GM12878 (cell line): ENCODE measurements at regions not wholly inside any gene's neighbourhood (a gene's known extent, or its start where the extent isn't known, plus 50 kb on each side); places are given as distances from the start of the nearest gene placed in this dataset.

Source experiments
- CHD2 ChIP-seq: IDR thresholded peaks from 2 replicates; pipeline ENCODE4 v1.6.1; 2011; ENCODE audit warnings: low read depth, low read length, improper control_type of control experiment, borderline replicate concordance
- CTCF ChIP-seq, 3 experiments: IDR thresholded peaks in 2 of 3; conservative IDR thresholded peaks in 1 of 3; 2 replicates each; pipeline ENCODE4 v1.5.1; 2011; ENCODE audit warnings: low read depth in 3 of 3, low read length in 3 of 3, mild to moderate bottlenecking in 3 of 3, control low read depth in 2 of 3, moderate library complexity in 2 of 3, inconsistent platforms in 1 of 3, mixed read lengths in 1 of 3; ENCODE audit not compliant: control insufficient read depth in 2 of 3, insufficient read depth in 1 of 3; ENCODE audit errors: extremely low read depth in 1 of 3
- FOS ChIP-seq: IDR thresholded peaks from 3 replicates; pipeline ENCODE4 v1.6.1; 2011; ENCODE audit warnings: borderline replicate concordance; ENCODE audit not compliant: insufficient read length; ENCODE audit errors: extremely low read depth
- HDAC2 ChIP-seq: fragments of 200-600 bp; sonication (generic); IDR thresholded peaks from 2 replicates; pipeline ENCODE4 v1.6.1; 2017
- IKZF1 ChIP-seq: fragments of 450-650 bp; conservative IDR thresholded peaks from 2 replicates; pipeline ENCODE4 v1.6.1; 2017; ENCODE audit warnings: antibody characterized with exemption, mild to moderate bottlenecking
- IKZF2 ChIP-seq, 2 experiments: fragments of 450-650 bp; IDR thresholded peaks; 2 replicates each; pipeline ENCODE4 v1.6.1; 2017; ENCODE audit warnings: mild to moderate bottlenecking in 2 of 2, moderate library complexity in 2 of 2
- IRF3 ChIP-seq: fragments of 450-650 bp; IDR thresholded peaks from 2 replicates; pipeline ENCODE4 v1.6.1; 2014; ENCODE audit warnings: mild to moderate bottlenecking
- NFYA ChIP-seq: IDR thresholded peaks from 2 replicates; pipeline ENCODE4 v1.6.1; 2011; ENCODE audit warnings: low read depth, mild to moderate bottlenecking, low read length, improper control_type of control experiment, borderline replicate concordance
- NR2F1 ChIP-seq: fragments of 450-650 bp; conservative IDR thresholded peaks from 2 replicates; pipeline ENCODE4 v1.6.1; 2017; ENCODE audit warnings: mild to moderate bottlenecking
- NRF1 ChIP-seq: conservative IDR thresholded peaks from 2 replicates; pipeline ENCODE4 v1.6.1; 2011; ENCODE audit warnings: mild to moderate bottlenecking, low read depth, low read length, improper control_type of control experiment
- SPI1 ChIP-seq: IDR thresholded peaks from 2 replicates; pipeline ENCODE4 v1.6.1; 2011; ENCODE audit warnings: low read depth, mild to moderate bottlenecking, low read length, moderate library complexity, borderline replicate concordance; ENCODE audit not compliant: insufficient read depth
- SREBF1 ChIP-seq: IDR thresholded peaks from 2 replicates; pipeline ENCODE4 v1.6.1; 2012; ENCODE audit warnings: mild to moderate bottlenecking, low read length
- STAT1 ChIP-seq: fragments of 450-650 bp; conservative IDR thresholded peaks from 2 replicates; pipeline ENCODE4 v1.6.1; 2014; ENCODE audit warnings: antibody characterized with exemption, mild to moderate bottlenecking
- SUZ12 ChIP-seq: fragments of 200-600 bp; sonication (generic); IDR thresholded peaks from one replicate; pipeline ENCODE4 v1.6.1; 2018; ENCODE audit warnings: antibody characterized with exemption, mild to moderate bottlenecking; ENCODE audit not compliant: unreplicated experiment
- TAF1 ChIP-seq: IDR thresholded peaks from 2 replicates; pipeline ENCODE4 v1.6.1; 2011; ENCODE audit warnings: mild to moderate bottlenecking, low read depth, low read length, borderline replicate concordance
- ZNF217 ChIP-seq: fragments of 450-650 bp; IDR thresholded peaks from 2 replicates; pipeline ENCODE4 v1.6.1; 2017; ENCODE audit warnings: antibody characterized with exemption, mild to moderate bottlenecking
- ZNF24 ChIP-seq: fragments of 450-650 bp; IDR thresholded peaks from 2 replicates; pipeline ENCODE4 v1.6.1; 2017; ENCODE audit warnings: antibody characterized with exemption, mild to moderate bottlenecking
- TF ChIP-seq, protein P1 (sequence below): fragments of 450-650 bp; IDR thresholded peaks from 2 replicates; pipeline ENCODE4 v1.6.1; 2017; ENCODE audit warnings: low read depth, mild to moderate bottlenecking, moderate library complexity
- TF ChIP-seq, protein P2 (sequence below): fragments of 450-650 bp; formaldehyde crosslinking; IDR thresholded peaks from 2 replicates; pipeline ENCODE4 v1.4.0; 2022; ENCODE audit warnings: mild to moderate bottlenecking, moderate library complexity
- TF ChIP-seq, protein P3 (sequence below): fragments of 450-650 bp; IDR thresholded peaks from 2 replicates; pipeline ENCODE4 v1.6.1; 2017; ENCODE audit warnings: antibody characterized with exemption, mild to moderate bottlenecking, moderate library complexity

DNA sequence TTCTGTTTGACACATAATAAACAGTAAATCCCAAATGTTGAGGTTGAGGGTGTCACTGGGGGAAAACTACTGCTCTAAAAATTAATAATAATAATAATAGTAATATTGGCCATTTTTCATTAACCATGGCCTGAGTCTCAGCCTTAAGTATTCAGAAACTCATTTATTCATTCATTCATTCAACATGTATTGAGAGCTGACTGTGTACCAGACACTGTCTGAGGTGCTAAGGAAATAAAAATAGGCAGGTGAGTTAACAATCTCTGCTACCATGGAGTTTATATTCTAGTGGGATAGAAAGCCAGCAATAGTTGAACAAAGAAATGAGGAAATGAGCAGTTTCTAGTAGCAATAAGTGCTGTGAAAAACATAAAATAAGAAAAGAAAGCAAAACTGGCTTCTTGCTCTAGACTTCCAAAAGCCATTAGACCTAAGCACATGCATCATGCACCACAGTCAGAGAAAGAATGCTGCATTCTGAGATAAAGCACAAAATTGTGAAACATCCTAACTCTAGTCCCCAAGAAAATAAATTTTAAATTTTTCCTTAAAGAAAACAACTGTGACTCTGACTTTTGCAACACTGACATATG lies 278.7 kb downstream of the RCHY1 start (continued):
- TF ChIP-seq, protein P1, sequence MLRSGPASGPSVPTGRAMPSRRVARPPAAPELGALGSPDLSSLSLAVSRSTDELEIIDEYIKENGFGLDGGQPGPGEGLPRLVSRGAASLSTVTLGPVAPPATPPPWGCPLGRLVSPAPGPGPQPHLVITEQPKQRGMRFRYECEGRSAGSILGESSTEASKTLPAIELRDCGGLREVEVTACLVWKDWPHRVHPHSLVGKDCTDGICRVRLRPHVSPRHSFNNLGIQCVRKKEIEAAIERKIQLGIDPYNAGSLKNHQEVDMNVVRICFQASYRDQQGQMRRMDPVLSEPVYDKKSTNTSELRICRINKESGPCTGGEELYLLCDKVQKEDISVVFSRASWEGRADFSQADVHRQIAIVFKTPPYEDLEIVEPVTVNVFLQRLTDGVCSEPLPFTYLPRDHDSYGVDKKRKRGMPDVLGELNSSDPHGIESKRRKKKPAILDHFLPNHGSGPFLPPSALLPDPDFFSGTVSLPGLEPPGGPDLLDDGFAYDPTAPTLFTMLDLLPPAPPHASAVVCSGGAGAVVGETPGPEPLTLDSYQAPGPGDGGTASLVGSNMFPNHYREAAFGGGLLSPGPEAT: 0 out of 2 replicates have a peak, but pooled peaks have one; percentile 18
- TF ChIP-seq ZNF24: peak; percentile 92
- no peak for TF ChIP-seq IRF3
- no peak for TF ChIP-seq CHD2
- no peak for TF ChIP-seq CTCF (IDR thresholded peaks at IDR 0.05 in 2 of 3, conservative IDR thresholded peaks at IDR 0.05 in 1 of 3; ENCODE audit: control insufficient read depth in 2 of 3, extremely low read depth in 1 of 3, insufficient read depth in 1 of 3, low read depth in 3 of 3, low read length in 3 of 3)
- TF ChIP-seq TAF1: no peak
- no peak for TF ChIP-seq HDAC2
- TF ChIP-seq SREBF1: no peak
- TF ChIP-seq FOS: no peak
- TF ChIP-seq, protein P2, sequence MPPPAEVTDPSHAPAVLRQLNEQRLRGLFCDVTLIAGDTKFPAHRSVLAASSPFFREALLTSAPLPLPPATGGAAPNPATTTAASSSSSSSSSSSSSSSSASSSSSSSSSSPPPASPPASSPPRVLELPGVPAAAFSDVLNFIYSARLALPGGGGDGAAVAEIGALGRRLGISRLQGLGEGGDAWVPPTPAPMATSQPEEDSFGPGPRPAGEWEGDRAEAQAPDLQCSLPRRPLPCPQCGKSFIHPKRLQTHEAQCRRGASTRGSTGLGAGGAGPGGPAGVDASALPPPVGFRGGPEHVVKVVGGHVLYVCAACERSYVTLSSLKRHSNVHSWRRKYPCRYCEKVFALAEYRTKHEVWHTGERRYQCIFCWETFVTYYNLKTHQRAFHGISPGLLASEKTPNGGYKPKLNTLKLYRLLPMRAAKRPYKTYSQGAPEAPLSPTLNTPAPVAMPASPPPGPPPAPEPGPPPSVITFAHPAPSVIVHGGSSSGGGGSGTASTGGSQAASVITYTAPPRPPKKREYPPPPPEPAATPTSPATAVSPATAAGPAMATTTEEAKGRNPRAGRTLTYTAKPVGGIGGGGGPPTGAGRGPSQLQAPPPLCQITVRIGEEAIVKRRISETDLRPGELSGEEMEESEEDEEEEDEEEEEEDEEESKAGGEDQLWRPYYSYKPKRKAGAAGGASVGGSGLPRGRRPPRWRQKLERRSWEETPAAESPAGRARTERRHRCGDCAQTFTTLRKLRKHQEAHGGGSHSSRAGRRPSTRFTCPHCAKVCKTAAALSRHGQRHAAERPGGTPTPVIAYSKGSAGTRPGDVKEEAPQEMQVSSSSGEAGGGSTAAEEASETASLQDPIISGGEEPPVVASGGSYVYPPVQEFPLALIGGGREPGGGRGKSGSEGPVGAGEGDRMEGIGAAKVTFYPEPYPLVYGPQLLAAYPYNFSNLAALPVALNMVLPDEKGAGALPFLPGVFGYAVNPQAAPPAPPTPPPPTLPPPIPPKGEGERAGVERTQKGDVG (CRISPR knock-in tag): no peak
- TF ChIP-seq ZNF217: no peak
- TF ChIP-seq NRF1: no peak
- TF ChIP-seq, protein P3, sequence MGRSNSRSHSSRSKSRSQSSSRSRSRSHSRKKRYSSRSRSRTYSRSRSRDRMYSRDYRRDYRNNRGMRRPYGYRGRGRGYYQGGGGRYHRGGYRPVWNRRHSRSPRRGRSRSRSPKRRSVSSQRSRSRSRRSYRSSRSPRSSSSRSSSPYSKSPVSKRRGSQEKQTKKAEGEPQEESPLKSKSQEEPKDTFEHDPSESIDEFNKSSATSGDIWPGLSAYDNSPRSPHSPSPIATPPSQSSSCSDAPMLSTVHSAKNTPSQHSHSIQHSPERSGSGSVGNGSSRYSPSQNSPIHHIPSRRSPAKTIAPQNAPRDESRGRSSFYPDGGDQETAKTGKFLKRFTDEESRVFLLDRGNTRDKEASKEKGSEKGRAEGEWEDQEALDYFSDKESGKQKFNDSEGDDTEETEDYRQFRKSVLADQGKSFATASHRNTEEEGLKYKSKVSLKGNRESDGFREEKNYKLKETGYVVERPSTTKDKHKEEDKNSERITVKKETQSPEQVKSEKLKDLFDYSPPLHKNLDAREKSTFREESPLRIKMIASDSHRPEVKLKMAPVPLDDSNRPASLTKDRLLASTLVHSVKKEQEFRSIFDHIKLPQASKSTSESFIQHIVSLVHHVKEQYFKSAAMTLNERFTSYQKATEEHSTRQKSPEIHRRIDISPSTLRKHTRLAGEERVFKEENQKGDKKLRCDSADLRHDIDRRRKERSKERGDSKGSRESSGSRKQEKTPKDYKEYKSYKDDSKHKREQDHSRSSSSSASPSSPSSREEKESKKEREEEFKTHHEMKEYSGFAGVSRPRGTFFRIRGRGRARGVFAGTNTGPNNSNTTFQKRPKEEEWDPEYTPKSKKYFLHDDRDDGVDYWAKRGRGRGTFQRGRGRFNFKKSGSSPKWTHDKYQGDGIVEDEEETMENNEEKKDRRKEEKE: no peak
- peak; percentile 41 to 63; a peak in 2 of 4 replicates for TF ChIP-seq IKZF2 (IDR thresholded peaks at IDR 0.05)
- no peak for TF ChIP-seq NR2F1
- TF ChIP-seq STAT1: no peak
- TF ChIP-seq NFYA: no peak
- TF ChIP-seq SPI1: peak; percentile 93
- no peak for TF ChIP-seq SUZ12
- no peak for TF ChIP-seq IKZF1
